ENCODE measurements at regions not wholly inside any gene's neighbourhood (a gene's known extent, or its start where the extent isn't known, plus 50 kb on each side); places are given as distances from the start of the nearest gene placed in this dataset.

DNA sequence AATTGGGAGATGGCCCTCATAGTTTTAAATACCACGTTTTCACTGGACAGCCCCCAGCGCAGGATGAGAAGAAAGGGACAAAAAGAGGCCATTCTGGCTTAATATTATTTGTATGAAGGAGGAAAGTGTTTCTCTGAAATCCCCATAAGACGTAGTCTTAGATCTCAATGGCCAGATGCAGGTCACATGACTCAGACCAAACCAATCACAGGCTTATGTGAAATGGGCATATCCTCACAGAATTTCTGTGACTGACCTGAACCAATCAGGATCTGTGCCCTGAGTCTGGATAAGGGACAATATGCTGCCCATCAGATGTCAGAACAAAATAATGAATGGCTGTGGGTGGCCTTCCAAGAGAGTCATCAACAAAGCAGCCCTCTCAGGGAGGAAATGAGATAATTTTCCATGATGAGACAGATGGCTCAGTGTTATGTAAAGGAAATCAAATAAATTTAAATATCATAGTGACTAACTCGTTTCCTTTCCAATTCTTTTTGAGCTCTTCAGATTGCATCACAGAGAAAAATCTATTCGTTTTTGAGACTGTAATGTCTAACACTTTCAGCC lies 1009.5 kb upstream of the TMEM132C start:
- H3K27ac ChIP-seq (ENCODE audit: low read depth): no peak overlapping the region
- no peaks in the 10 kb centered on the region for H3K79me2 ChIP-seq (replicated peaks; ENCODE audit: insufficient read depth)
- H3K4me3 ChIP-seq: no peak overlapping the region
- no peak for DNase-seq (ENCODE audit: low spot score)
- TF ChIP-seq, protein P1, sequence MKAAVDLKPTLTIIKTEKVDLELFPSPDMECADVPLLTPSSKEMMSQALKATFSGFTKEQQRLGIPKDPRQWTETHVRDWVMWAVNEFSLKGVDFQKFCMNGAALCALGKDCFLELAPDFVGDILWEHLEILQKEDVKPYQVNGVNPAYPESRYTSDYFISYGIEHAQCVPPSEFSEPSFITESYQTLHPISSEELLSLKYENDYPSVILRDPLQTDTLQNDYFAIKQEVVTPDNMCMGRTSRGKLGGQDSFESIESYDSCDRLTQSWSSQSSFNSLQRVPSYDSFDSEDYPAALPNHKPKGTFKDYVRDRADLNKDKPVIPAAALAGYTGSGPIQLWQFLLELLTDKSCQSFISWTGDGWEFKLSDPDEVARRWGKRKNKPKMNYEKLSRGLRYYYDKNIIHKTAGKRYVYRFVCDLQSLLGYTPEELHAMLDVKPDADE (IDR thresholded peaks at IDR 0.05): no peak
- TF ChIP-seq JUNB (IDR thresholded peaks at IDR 0.05; ENCODE audit: unreplicated experiment) (no peak), ZNF114 (CRISPR knock-in tag; IDR thresholded peaks at IDR 0.05) (no peak), EZH2phosphoT487 (IDR thresholded peaks at IDR 0.05; ENCODE audit: unreplicated experiment) (no peak), STAT1 (IDR thresholded peaks at IDR 0.05; ENCODE audit: unreplicated experiment) (no peak), NANOG (IDR thresholded peaks at IDR 0.05; ENCODE audit: borderline replicate concordance) (no peak)
- TF ChIP-seq, protein P2, sequence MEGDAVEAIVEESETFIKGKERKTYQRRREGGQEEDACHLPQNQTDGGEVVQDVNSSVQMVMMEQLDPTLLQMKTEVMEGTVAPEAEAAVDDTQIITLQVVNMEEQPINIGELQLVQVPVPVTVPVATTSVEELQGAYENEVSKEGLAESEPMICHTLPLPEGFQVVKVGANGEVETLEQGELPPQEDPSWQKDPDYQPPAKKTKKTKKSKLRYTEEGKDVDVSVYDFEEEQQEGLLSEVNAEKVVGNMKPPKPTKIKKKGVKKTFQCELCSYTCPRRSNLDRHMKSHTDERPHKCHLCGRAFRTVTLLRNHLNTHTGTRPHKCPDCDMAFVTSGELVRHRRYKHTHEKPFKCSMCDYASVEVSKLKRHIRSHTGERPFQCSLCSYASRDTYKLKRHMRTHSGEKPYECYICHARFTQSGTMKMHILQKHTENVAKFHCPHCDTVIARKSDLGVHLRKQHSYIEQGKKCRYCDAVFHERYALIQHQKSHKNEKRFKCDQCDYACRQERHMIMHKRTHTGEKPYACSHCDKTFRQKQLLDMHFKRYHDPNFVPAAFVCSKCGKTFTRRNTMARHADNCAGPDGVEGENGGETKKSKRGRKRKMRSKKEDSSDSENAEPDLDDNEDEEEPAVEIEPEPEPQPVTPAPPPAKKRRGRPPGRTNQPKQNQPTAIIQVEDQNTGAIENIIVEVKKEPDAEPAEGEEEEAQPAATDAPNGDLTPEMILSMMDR (conservative IDR thresholded peaks at IDR 0.05; ENCODE audit: low read depth in 2 of 2): no peak
- TF ChIP-seq, protein P3, sequence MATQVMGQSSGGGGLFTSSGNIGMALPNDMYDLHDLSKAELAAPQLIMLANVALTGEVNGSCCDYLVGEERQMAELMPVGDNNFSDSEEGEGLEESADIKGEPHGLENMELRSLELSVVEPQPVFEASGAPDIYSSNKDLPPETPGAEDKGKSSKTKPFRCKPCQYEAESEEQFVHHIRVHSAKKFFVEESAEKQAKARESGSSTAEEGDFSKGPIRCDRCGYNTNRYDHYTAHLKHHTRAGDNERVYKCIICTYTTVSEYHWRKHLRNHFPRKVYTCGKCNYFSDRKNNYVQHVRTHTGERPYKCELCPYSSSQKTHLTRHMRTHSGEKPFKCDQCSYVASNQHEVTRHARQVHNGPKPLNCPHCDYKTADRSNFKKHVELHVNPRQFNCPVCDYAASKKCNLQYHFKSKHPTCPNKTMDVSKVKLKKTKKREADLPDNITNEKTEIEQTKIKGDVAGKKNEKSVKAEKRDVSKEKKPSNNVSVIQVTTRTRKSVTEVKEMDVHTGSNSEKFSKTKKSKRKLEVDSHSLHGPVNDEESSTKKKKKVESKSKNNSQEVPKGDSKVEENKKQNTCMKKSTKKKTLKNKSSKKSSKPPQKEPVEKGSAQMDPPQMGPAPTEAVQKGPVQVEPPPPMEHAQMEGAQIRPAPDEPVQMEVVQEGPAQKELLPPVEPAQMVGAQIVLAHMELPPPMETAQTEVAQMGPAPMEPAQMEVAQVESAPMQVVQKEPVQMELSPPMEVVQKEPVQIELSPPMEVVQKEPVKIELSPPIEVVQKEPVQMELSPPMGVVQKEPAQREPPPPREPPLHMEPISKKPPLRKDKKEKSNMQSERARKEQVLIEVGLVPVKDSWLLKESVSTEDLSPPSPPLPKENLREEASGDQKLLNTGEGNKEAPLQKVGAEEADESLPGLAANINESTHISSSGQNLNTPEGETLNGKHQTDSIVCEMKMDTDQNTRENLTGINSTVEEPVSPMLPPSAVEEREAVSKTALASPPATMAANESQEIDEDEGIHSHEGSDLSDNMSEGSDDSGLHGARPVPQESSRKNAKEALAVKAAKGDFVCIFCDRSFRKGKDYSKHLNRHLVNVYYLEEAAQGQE (IDR thresholded peaks at IDR 0.05; ENCODE audit: unreplicated experiment): no peak
- Mint-ChIP-seq H3K27ac (no peak overlapping the region), H3K9me3 (peaks cover 95% of the 10 kb centered on the region), H3K4me1 (no peaks in the 10 kb centered on the region), H3K4me3 (no peak overlapping the region), H3K36me3 (ENCODE audit: low read depth) (peaks cover 21% of the 10 kb centered on the region; the same call in 2 of the 3 replicates), H3K27me3 (ENCODE audit: insufficient read depth, low read depth, poor library complexity) (no peaks in the 10 kb centered on the region)
- no peaks in the 10 kb centered on the region for H4K20me1 ChIP-seq (replicated peaks; ENCODE audit: insufficient read depth)
- no peaks in the 10 kb centered on the region for H3K4me1 ChIP-seq (ENCODE audit: insufficient read depth)
- no peaks in the 10 kb centered on the region for H3K36me3 ChIP-seq (ENCODE audit: insufficient read depth)
- no peak for ATAC-seq
- no peak overlapping the region for H2AFZ ChIP-seq
- H3F3A ChIP-seq (replicated peaks; ENCODE audit: low read depth): no peaks in the 10 kb centered on the region
- H3K9me2 ChIP-seq (ENCODE audit: insufficient read depth): no peaks in the 10 kb centered on the region
- no peak overlapping the region for H3K4me2 ChIP-seq
- H3K27me3 ChIP-seq (ENCODE audit: insufficient read depth): no peaks in the 10 kb centered on the region

DNA sequence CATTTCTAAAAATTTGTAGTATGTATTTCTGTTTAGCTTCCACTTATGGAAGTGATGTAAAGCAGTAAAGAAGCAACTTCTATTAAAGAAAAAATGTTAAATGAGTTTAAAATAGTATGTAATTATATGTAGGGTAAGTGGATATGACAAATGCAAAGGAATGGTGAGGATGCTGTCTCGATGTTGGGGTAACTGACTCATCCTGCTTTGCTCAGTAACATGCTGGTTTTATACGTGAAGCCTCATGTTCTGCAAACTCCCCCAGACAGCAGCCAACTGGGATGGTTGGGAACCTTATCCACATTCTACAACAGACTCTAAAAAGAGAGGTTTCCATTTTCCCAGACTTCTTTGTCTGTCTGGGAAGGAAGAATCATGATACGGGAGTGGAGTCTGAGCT lies 1006.4 kb upstream of the TMEM132C start:
- TF ChIP-seq STAT1 (IDR thresholded peaks at IDR 0.05; ENCODE audit: unreplicated experiment): no peak
- TF ChIP-seq EZH2phosphoT487 (IDR thresholded peaks at IDR 0.05; ENCODE audit: unreplicated experiment): no peak
- TF ChIP-seq, protein P2 (conservative IDR thresholded peaks at IDR 0.05; ENCODE audit: low read depth in 2 of 2): no peak
- no peak for TF ChIP-seq POLR2AphosphoS5 (IDR thresholded peaks at IDR 0.05; ENCODE audit: low read depth)
- TF ChIP-seq NANOG (IDR thresholded peaks at IDR 0.05; ENCODE audit: borderline replicate concordance): no peak
- TF ChIP-seq, protein P1 (IDR thresholded peaks at IDR 0.05): no peak
- H3K79me2 ChIP-seq (replicated peaks; ENCODE audit: insufficient read depth): no peaks in the 10 kb centered on the region

More for the DNA sequence above, 1006.4 kb upstream of the TMEM132C start:
- Histone ChIP-seq H3K4me1 (ENCODE audit: insufficient read depth) (no peaks in the 10 kb centered on the region), H3K27me3 (ENCODE audit: insufficient read depth) (no peaks in the 10 kb centered on the region), H3K27ac (ENCODE audit: low read depth) (no peak overlapping the region), H3F3A (replicated peaks; ENCODE audit: low read depth) (no peaks in the 10 kb centered on the region), H3K4me3 (no peak overlapping the region), H3K4me2 (no peak overlapping the region), H4K20me1 (replicated peaks; ENCODE audit: insufficient read depth) (no peaks in the 10 kb centered on the region), H3K36me3 (ENCODE audit: insufficient read depth) (no peaks in the 10 kb centered on the region), H3K9me2 (ENCODE audit: insufficient read depth) (no peaks in the 10 kb centered on the region), H2AFZ (no peak overlapping the region)
- ATAC-seq (no peak), DNase-seq (ENCODE audit: low spot score) (no peak)
- peaks cover 38% of the 10 kb centered on the region for H3K36me3 Mint-ChIP-seq (ENCODE audit: low read depth)
- peaks cover 94% of the 10 kb centered on the region for H3K9me3 Mint-ChIP-seq
- H3K27ac Mint-ChIP-seq: no peak overlapping the region
- H3K4me1 Mint-ChIP-seq: no peaks in the 10 kb centered on the region
- H3K27me3 Mint-ChIP-seq (ENCODE audit: insufficient read depth, low read depth, poor library complexity): no peaks in the 10 kb centered on the region
- no peak overlapping the region for H3K4me3 Mint-ChIP-seq
